CD8-positive, alpha-beta memory T cell (primary cell): ENCODE measurements at regions not wholly inside any gene's neighbourhood (a gene's known extent, or its start where the extent isn't known, plus 50 kb on each side); places are given as distances from the start of the nearest gene placed in this dataset.

ENCODE experiments used
- CTCF ChIA-PET: fragments of 350-600 bp; sonication (Branson Sonifier 250); formaldehyde crosslinking; loops from one replicate; lab custom pipeline; 2021; ENCODE audit warnings: antibody characterized with exemption; lab: Charles Lee
- POLR2A ChIA-PET: fragments of 350-600 bp; sonication (Branson Sonifier 250); formaldehyde crosslinking; loops from one replicate; lab custom pipeline; 2021; ENCODE audit warnings: antibody characterized with exemption; lab: Charles Lee
- DNase-seq, 5 donors: peaks; one replicate each; pipeline versions ENCODE4 v3.0.0 to v3.0.0-alpha.2; 2020 to 2022; ENCODE audit warnings: mixed read lengths in 1 of 5
- H3K27ac ChIP-seq: one replicate; pipeline ENCODE4 v1.7.0; 2013; ENCODE audit warnings: low read depth, mild to moderate bottlenecking, low read length, moderate library complexity
- H3K27me3 ChIP-seq: 2 replicates; pipeline ENCODE4 v1.7.0; 2013; ENCODE audit warnings: low read length, mild to moderate bottlenecking; ENCODE audit not compliant: insufficient read depth, poor library complexity, severe bottlenecking
- H3K36me3 ChIP-seq: 2 replicates; pipeline ENCODE4 v1.7.0; 2013; ENCODE audit warnings: mild to moderate bottlenecking, low read length, moderate library complexity; ENCODE audit not compliant: insufficient read depth
- H3K4me1 ChIP-seq: 2 replicates; pipeline ENCODE4 v1.7.0; 2013; ENCODE audit warnings: mild to moderate bottlenecking, low read length, moderate library complexity; ENCODE audit not compliant: insufficient read depth
- H3K4me3 ChIP-seq: 2 replicates; pipeline ENCODE4 v1.7.0; 2013; ENCODE audit warnings: mild to moderate bottlenecking, low read length
- H3K9me3 ChIP-seq: 2 replicates; pipeline ENCODE4 v1.7.0; 2013; ENCODE audit warnings: mild to moderate bottlenecking, low read length
- H3K27ac Mint-ChIP-seq, 8 donors: one replicate each; pipeline ENCODE4 v1.8.0; 2020 to 2021; ENCODE audit warnings: mixed read lengths in 8 of 8, mild to moderate bottlenecking in 6 of 8, inconsistent platforms in 3 of 8, moderate library complexity in 3 of 8
- H3K27me3 Mint-ChIP-seq, 2 donors: one replicate each; pipeline ENCODE4 v1.8.0; 2020 to 2021; ENCODE audit warnings: mixed read lengths in 2 of 2, mild to moderate bottlenecking in 1 of 2, moderate library complexity in 1 of 2
- H3K36me3 Mint-ChIP-seq, 3 donors: one replicate each; pipeline ENCODE4 v1.8.0; 2020 to 2021; ENCODE audit warnings: mixed read lengths in 3 of 3, inconsistent platforms in 1 of 3, mild to moderate bottlenecking in 1 of 3
- H3K4me1 Mint-ChIP-seq, 3 donors: one replicate each; pipeline ENCODE4 v1.8.0; 2020 to 2021; ENCODE audit warnings: mixed read lengths in 3 of 3, inconsistent platforms in 1 of 3, mild to moderate bottlenecking in 1 of 3
- H3K4me3 Mint-ChIP-seq, 7 donors: one replicate each; pipeline ENCODE4 v1.8.0; 2020 to 2021; ENCODE audit warnings: mixed read lengths in 7 of 7, mild to moderate bottlenecking in 6 of 7, moderate library complexity in 4 of 7, inconsistent platforms in 2 of 7
- H3K9me3 Mint-ChIP-seq, 5 donors: one replicate each; pipeline ENCODE4 v1.8.0; 2020 to 2022; ENCODE audit warnings: mixed read lengths in 5 of 5, mild to moderate bottlenecking in 3 of 5, moderate library complexity in 2 of 5, inconsistent platforms in 1 of 5

GRCh38 chr4:153988492-153989363 is 199.8 kb upstream of the SFRP2 start:
- H3K27me3 ChIP-seq: no peaks in the 10 kb centered on the region
- H3K27ac Mint-ChIP-seq: no peak overlapping the region
- ChIA-PET CTCF (no interaction called here), POLR2A (no interaction called here)
- peaks cover 0 to 5% (median 0%) of the 10 kb centered on the region in 5 donors for H3K9me3 Mint-ChIP-seq
- H3K4me3 Mint-ChIP-seq: no peak overlapping the region
- H3K4me1 Mint-ChIP-seq: no peaks in the 10 kb centered on the region
- no peak for DNase-seq
- no peak overlapping the region for H3K4me3 ChIP-seq
- no peaks in the 10 kb centered on the region for H3K36me3 Mint-ChIP-seq
- H3K27ac ChIP-seq: no peak overlapping the region
- peaks cover 4 to 7% of the 10 kb centered on the region in 2 donors for H3K27me3 Mint-ChIP-seq
- no peaks in the 10 kb centered on the region for H3K4me1 ChIP-seq
- no peaks in the 10 kb centered on the region for H3K36me3 ChIP-seq
- no peaks in the 10 kb centered on the region for H3K9me3 ChIP-seq

GRCh38 chr4:153987291-153987690 is 198.4 kb upstream of the SFRP2 start:
- H3K27me3 ChIP-seq: no peaks in the 10 kb centered on the region
- H3K27me3 Mint-ChIP-seq: peaks cover 4 to 9% of the 10 kb centered on the region in 2 donors
- no peaks in the 10 kb centered on the region for H3K9me3 ChIP-seq
- POLR2A ChIA-PET: no interaction called here
- no peak overlapping the region for H3K4me3 Mint-ChIP-seq
- peaks cover 0 to 5% (median 1%) of the 10 kb centered on the region in 5 donors for H3K9me3 Mint-ChIP-seq
- H3K36me3 Mint-ChIP-seq: no peaks in the 10 kb centered on the region
- H3K27ac Mint-ChIP-seq: no peak overlapping the region
- no peaks in the 10 kb centered on the region for H3K4me1 ChIP-seq
- H3K36me3 ChIP-seq: no peaks in the 10 kb centered on the region
- no peak overlapping the region for H3K4me3 ChIP-seq
- H3K4me1 Mint-ChIP-seq: no peaks in the 10 kb centered on the region
- no peak overlapping the region for H3K27ac ChIP-seq
- DNase-seq: no peak
- CTCF ChIA-PET: no interaction called here

GRCh38 chr4:153976954-153977353 is 188.1 kb upstream of the SFRP2 start:
- POLR2A ChIA-PET: no interaction called here
- Mint-ChIP-seq H3K36me3 (peaks cover 0 to 2% (median 0%) of the 10 kb centered on the region in 3 donors), H3K27ac (no peak overlapping the region), H3K27me3 (peaks cover 0 to 5% of the 10 kb centered on the region in 2 donors), H3K4me3 (no peak overlapping the region), H3K9me3 (peaks cover 12 to 27% (median 18%) of the 10 kb centered on the region in 5 donors), H3K4me1 (no peaks in the 10 kb centered on the region)
- no peaks in the 10 kb centered on the region for H3K27me3 ChIP-seq
- no peaks in the 10 kb centered on the region for H3K9me3 ChIP-seq
- H3K4me1 ChIP-seq: no peaks in the 10 kb centered on the region
- H3K4me3 ChIP-seq: no peak overlapping the region
- CTCF ChIA-PET: no interaction called here
- H3K36me3 ChIP-seq: no peaks in the 10 kb centered on the region
- no peak for DNase-seq
- no peak overlapping the region for H3K27ac ChIP-seq

GRCh38 chr4:153974452-153974851 is 185.6 kb upstream of the SFRP2 start:
- Mint-ChIP-seq H3K4me1 (no peaks in the 10 kb centered on the region), H3K27me3 (peaks cover 0 to 2% of the 10 kb centered on the region in 2 donors), H3K9me3 (peaks cover 12 to 19% (median 16%) of the 10 kb centered on the region in 5 donors), H3K4me3 (no peak overlapping the region), H3K27ac (no peak overlapping the region), H3K36me3 (peaks cover 0 to 2% (median 0%) of the 10 kb centered on the region in 3 donors)
- Histone ChIP-seq H3K27me3 (no peaks in the 10 kb centered on the region), H3K36me3 (no peaks in the 10 kb centered on the region), H3K4me3 (no peak overlapping the region), H3K4me1 (no peaks in the 10 kb centered on the region), H3K9me3 (no peaks in the 10 kb centered on the region), H3K27ac (no peak overlapping the region)
- ChIA-PET POLR2A (no interaction called here), CTCF (no interaction called here)
- no peak for DNase-seq

GRCh38 chr4:153973942-153974341 is 185.1 kb upstream of the SFRP2 start:
- no peak overlapping the region for H3K4me3 ChIP-seq
- no peaks in the 10 kb centered on the region for H3K27me3 ChIP-seq
- Mint-ChIP-seq H3K27me3 (peaks cover 0 to 2% of the 10 kb centered on the region in 2 donors), H3K4me1 (no peaks in the 10 kb centered on the region), H3K27ac (peak overlapping the region in 1 of 8 donors; percentile 7), H3K9me3 (peaks cover 12 to 19% (median 16%) of the 10 kb centered on the region in 5 donors), H3K4me3 (no peak overlapping the region), H3K36me3 (peaks cover 0 to 2% (median 0%) of the 10 kb centered on the region in 3 donors)
- no peaks in the 10 kb centered on the region for H3K36me3 ChIP-seq
- H3K4me1 ChIP-seq: no peaks in the 10 kb centered on the region
- ChIA-PET CTCF (no interaction called here), POLR2A (no interaction called here)
- H3K27ac ChIP-seq: no peak overlapping the region
- no peak for DNase-seq
- H3K9me3 ChIP-seq: no peaks in the 10 kb centered on the region

GRCh38 chr4:153971899-153972298 is 183.0 kb upstream of the SFRP2 start:
- H3K27ac Mint-ChIP-seq: no peak overlapping the region
- H3K9me3 ChIP-seq: no peaks in the 10 kb centered on the region
- no peaks in the 10 kb centered on the region for H3K4me1 ChIP-seq
- H3K36me3 Mint-ChIP-seq: peaks cover 0 to 2% (median 0%) of the 10 kb centered on the region in 3 donors
- H3K36me3 ChIP-seq: no peaks in the 10 kb centered on the region
- H3K27me3 Mint-ChIP-seq: peaks cover 0 to 2% of the 10 kb centered on the region in 2 donors
- ChIA-PET POLR2A (no interaction called here), CTCF (no interaction called here)
- H3K4me3 ChIP-seq: no peak overlapping the region
- peaks cover 12 to 19% (median 16%) of the 10 kb centered on the region in 5 donors for H3K9me3 Mint-ChIP-seq
- H3K27me3 ChIP-seq: no peaks in the 10 kb centered on the region
- no peaks in the 10 kb centered on the region for H3K4me1 Mint-ChIP-seq
- no peak overlapping the region for H3K27ac ChIP-seq
- no peak overlapping the region for H3K4me3 Mint-ChIP-seq
- no peak for DNase-seq

- Histone ChIP-seq H3K27me3 (no peaks in the 10 kb centered on the region), H3K9me3 (no peaks in the 10 kb centered on the region), H3K27ac (no peak overlapping the region), H3K4me3 (no peak overlapping the region), H3K36me3 (no peaks in the 10 kb centered on the region), H3K4me1 (no peaks in the 10 kb centered on the region)
- ChIA-PET CTCF (no interaction called here), POLR2A (no interaction called here)
- H3K9me3 Mint-ChIP-seq: peaks cover 6 to 15% (median 8%) of the 10 kb centered on the region in 5 donors
- H3K27ac Mint-ChIP-seq: no peak overlapping the region
- H3K36me3 Mint-ChIP-seq: peaks cover 0 to 2% (median 0%) of the 10 kb centered on the region in 3 donors
- no peak overlapping the region for H3K4me3 Mint-ChIP-seq
- H3K27me3 Mint-ChIP-seq: peaks cover 0 to 2% of the 10 kb centered on the region in 2 donors
- DNase-seq: no peak
- no peaks in the 10 kb centered on the region for H3K4me1 Mint-ChIP-seq
These were observed 181.3 kb upstream of the SFRP2 start for GRCh38 chr4:153970169-153970568.

GRCh38 chr4:153969542-153969941 is 180.7 kb upstream of the SFRP2 start:
- ChIA-PET POLR2A (no interaction called here), CTCF (no interaction called here)
- Mint-ChIP-seq H3K9me3 (peaks cover 2 to 9% (median 6%) of the 10 kb centered on the region in 5 donors), H3K4me1 (no peaks in the 10 kb centered on the region), H3K27me3 (peaks cover 0 to 2% of the 10 kb centered on the region in 2 donors), H3K4me3 (no peak overlapping the region), H3K27ac (no peak overlapping the region), H3K36me3 (peaks cover 0 to 2% (median 0%) of the 10 kb centered on the region in 3 donors)
- H3K9me3 ChIP-seq: no peaks in the 10 kb centered on the region
- no peaks in the 10 kb centered on the region for H3K36me3 ChIP-seq
- H3K4me1 ChIP-seq: no peaks in the 10 kb centered on the region
- H3K4me3 ChIP-seq: no peak overlapping the region
- no peak for DNase-seq
- H3K27me3 ChIP-seq: no peaks in the 10 kb centered on the region
- no peak overlapping the region for H3K27ac ChIP-seq
